HG02885 (cell line): ENCODE measurements at regions not wholly inside any gene's neighbourhood (a gene's known extent, or its start where the extent isn't known, plus 50 kb on each side); places are given as distances from the start of the nearest gene placed in this dataset.

ENCODE experiments used
- ATAC-seq: cut with Tn5 transposase; IDR thresholded peaks from one replicate; pipeline ENCODE4 v1.9.1; 2021; ENCODE audit warnings: mild to moderate bottlenecking; ENCODE audit not compliant: unreplicated experiment, poor library complexity

DNA sequence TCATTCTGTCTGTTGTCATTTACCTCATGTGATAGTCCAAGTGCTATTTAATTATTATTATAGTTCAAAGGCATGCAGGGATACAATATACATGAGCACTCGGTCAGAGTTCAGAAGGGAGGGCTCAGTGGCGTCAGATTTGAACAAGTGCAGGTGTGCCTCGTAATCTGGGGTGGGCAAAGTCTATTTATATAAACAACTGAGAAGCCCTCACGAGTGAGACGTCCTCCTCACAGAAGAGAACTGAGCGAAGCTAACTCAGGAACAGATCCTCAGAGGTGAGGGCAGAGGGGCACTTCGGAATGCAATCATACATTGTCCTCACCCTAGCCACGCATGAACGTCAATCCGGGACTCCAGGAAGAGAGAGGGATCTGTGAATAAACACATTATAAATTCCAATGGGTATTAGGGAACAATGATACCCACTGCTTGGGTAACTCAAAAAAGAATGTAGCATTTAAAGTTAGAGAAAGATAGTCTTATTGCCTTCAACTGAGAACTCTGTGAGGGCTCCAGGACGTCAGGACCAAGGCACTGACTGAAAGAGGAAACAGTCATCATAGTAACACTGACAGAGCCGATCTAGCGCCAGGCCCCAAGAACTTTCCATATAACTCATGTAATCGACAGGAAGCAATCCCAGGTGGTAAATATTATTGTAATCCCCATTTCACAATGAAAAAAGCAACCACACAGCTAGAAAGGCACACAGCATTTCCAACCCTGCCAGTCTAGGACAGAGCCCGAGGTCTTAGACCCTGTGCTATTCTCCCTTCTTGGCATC is 127.1 kb upstream of the B3GALT2 start:
- no peak for ATAC-seq

DNA sequence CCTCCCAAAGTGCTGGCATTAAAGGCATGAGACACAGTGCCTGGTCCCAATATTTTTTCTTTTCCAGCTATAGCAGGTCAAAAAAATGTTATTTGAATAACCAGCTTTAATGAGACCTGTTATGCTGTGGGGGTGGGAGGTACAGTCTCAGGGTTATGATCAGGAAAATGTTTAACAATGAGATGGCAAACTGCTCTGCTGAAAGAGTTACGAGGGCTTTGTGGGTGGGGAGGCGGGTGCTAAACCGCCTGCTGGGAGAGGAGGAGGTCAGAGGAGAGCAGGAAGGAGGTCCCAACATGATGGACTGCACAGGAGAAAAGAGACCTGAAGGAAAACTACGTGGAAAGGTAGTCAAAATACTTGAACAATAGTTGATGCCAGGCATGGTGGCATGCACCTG is 126.0 kb upstream of the B3GALT2 start:
- ATAC-seq, result no peak

DNA sequence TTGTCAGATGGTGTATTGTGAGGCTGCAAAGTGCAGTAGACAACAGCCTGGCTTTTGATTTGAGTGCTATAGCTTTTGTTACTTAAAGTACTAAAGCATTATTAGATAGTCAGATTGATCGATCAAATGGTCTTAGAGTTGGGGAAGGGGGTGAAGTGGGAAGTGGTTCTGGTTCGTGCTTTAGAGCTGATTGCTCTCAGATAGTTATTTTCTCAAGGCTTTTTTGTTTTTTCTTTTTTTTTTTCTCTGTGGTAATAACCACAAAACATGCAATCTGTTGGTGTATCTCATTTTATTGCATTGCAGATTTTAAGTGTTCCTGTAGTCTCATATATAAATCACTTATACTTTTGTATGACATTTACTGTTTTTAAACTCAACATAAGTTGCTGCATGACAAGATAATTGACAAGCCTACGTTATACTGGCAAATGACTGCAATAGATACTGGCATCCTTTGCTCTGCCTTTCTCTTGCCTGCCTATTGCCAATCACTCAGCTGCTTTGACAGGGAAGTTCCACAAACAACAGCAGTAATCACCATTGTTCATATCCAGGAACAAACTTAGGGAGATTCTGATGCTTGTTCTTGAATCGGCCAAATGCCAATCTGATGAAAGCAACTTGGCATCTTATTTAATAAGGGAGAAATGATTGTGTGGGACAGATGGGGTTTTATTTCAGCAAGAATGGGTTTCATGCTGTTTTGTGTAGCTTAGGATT is 125.0 kb upstream of the B3GALT2 start:
- no peak for ATAC-seq

DNA sequence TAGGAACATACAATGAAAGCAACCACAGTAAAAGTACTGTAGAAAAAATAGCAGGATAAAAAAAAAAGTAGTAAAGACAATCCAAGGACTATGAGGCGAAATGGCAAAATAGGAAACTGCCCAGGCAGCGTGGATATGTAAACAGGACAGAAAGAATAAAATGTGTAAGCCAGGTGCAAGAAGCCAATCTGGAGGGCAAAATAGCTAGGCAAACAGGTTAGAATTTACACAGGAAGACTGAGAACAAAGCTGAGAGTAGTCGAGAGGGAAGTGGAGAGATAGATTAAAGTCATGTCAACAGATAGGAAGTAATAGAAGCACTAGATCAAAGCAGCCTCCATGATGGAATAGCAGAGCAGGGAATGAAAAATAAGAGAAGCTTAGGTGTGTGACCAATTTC is 124.2 kb upstream of the B3GALT2 start:
- ATAC-seq, result no peak

DNA sequence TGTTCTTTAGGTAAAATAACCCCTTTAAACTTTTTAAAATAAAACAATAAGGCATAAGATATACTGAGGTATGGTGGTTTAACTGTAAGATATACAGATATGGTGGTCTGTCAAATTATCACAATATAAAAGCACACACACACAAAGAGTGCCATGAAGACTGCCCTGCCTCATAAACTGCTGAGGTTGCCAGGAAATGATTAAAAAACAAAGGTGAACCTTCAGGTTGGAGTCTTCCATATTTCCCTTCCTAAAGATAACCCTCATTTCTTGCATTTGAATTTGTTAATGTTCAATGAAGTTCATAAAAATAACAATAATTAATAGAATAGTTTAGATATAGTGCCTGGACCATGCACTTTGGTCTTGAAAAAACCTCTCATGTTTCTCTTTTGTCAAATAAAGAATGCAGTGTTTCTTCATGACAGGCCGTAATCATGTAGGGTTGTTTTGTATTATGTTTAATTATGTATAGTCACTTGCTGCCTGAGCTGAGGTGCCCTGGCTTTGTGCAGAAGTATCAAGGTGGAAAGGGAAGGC is 123.6 kb upstream of the B3GALT2 start:
- no peak for ATAC-seq

DNA sequence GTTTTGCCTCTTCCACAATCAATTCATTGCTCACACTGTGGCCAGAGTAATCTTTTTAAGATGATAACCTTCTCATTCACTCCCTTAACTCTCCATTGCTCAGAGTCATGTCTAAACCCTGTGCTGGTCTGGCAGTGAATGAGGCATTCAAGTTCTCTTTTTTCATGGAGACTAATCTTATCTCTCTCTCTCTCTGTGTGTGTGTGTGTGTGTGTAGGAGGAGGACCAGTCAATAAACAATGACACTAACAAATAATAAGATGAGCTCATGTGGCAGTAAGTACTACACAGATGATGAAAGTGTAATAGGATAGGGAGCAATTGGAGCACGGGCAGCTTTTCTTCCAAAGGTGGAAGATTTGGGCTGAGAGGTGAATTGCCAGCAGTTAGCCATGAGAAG is 122.0 kb upstream of the B3GALT2 start:
- no peak for ATAC-seq

DNA sequence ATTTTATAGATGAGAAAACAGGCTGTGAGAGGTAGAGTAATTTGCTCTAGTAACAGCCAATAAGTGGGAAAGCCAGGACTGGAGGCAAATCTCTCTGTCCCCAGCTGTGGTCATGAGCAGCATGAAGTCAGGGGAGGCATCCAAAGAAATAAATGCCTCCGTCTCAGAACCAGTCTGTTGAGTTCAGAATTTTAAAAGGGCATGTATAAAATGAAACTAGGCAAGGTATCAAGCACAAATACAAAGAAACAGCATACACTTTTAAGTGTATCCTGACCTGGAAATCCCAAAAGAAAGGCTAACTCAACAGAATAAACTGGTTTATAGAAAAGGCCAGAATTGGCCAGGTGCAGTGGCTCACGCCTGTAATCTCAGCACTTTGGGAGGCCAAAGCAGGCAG is 120.0 kb upstream of the B3GALT2 start:
- no peak for ATAC-seq
